NCI-H2171 treated with DMSO at 0.1 percent for 48 hours (cell line): ENCODE measurements at regions not wholly inside any gene's neighbourhood (a gene's known extent, or its start where the extent isn't known, plus 50 kb on each side); places are given as distances from the start of the nearest gene placed in this dataset.

Experiments used
- DNase-seq: peaks from one replicate; lab custom pipeline; 2025; lab: John Stamatoyannopoulos, UW

DNA sequence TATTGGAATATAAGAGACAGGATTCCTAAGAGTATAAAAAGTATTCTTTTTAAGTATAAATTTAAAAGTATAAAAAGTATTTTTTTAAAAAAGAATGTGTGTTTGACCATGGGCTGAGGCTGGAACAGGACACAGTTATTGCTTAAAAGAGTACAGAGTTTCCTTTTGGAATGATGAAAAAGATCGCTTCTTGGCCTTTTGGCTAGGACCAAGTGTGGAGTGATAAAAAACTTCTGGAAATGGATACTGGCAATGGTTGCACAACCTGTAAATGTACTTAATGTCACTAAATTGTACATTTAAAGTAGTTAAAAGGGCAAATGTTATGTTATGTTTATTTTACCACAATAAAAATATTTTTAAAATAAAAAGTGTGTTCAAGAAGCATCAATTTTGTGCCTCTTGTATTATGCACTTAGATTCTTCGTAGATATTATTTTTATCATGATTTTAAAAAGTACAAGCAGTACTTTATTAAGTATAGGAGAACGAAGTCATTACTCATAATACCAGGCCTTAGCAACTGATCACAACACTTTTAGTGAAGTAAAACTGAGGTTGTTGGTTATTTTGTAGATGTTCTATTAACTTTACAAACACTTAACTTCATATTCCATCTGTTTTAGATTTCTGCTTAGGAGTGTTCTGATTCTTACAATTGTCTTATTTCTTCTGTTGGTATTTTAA, 389.1 kb upstream of the ZP4 start:
- DNase-seq = no peak

DNA sequence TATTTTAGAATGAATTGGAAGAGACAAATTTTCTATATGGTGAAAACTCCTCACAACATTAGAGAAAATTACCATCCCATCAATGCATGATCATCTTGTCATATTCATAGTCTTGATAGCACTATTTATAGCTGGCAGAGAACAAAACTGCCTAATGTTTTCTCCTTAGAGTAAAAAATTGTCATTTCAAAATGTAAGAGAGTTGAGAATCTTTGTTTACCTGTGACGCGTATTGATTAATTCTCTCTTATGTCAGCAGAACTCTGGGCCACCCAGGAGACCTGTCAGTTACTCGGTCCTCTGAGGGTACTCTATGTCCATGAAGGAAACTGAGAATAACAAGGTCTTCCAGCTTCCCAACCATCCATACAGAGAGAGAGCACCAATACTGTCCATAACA, 381.4 kb upstream of the ZP4 start:
- DNase-seq = no peak

DNA sequence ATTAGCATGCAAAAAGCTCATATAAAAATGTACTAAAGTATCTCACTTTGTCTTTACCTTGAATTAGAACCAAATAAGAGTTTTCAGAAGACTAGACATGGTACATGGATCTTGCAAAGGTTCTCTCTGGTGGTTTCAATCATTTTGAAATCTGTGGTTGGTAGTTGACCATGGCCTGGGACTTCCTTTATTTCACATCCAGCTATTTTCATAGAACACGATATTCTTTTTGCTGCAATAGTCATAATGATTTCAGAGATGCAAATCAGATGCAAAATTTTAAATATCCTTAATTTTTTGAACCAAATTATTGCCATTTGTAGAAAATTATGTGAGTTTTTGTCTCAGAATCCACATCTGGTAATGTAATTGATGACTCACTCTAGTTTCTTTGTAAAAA, 375.1 kb upstream of the ZP4 start:
- DNase-seq = no peak

DNA sequence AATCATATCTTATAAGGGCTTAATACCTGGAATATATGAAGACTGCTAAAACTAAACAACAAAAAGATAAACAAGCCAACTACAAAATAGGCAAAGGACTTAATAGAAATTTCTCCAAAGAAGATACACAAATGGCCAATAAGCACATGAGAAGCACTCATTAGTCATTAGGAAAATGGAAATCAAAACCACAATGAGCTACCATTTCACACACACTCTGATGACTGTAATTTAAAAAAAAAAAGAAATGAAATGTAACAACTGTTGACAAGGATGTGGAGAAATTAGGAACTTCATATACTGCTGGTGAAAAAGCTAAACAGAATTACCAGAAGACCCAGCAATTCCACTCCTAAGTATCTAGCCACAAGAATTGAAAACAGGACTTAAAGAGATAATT, 374.2 kb upstream of the ZP4 start:
- no peak for DNase-seq

GRCh38 chr1:238258510-238258909, 367.8 kb upstream of the ZP4 start:
- no peak for DNase-seq

- DNase-seq = no peak
These were observed 366.4 kb upstream of the ZP4 start for GRCh38 chr1:238257018-238257621.

DNA sequence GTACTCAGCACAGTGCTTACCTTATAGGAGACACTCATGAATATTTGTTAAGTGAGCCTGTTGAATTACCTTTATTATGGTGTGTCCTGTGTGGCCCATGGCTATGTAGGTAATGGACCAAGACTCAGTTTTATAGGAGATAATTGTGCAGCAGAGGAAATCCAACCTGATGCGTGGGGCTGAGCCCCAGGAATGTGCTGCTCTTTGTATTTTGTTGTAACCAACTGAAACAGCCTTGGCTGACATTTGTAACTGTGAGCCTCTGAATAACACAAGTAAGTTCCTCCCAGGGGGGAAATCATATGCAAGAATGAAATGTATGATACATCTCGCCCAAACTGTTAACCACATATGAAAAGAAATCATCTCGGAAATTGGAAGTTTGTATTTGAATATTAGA, 364.2 kb upstream of the ZP4 start:
- no peak for DNase-seq

DNA sequence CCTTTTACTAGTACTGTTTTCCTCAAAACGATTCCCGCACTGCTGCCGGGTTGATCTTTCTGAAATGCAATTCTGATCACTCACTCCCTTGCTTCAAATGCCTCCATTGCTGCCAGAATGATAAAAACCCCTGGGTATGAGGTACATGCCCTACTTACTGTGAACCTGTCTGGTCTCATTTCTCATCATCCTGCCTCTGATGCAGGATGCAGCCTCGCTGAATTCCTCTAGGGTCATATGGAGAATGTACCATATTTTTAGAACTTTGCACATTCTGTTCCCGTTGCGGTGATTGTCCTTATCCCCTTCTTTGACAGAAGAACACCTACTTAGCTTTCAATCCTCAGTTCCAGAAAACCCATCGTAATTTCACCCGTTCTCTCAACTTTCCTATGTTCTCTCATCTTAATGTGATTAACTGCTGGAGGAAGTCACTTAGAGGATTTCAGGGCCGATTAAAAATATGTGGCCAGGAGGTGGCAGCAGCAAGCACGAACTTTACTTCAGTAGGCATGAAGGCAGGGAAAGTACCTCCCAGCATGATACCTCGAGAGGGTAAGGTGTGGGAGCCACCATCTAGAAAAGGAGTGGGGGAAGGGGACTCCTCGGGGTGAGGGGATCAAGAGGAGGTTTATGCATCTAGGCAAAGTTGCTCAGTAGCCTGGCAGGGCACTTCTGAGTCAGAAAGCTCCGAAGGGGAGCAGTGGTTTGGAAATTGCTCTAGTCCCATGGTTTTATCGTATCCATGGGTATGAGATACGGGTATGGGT, 361.5 kb upstream of the ZP4 start:
- peak; percentile 20 for DNase-seq

GRCh38 chr1:238248356-238248755, 357.6 kb upstream of the ZP4 start:
- no peak for DNase-seq

- DNase-seq = no peak
These were observed 351.5 kb upstream of the ZP4 start for GRCh38 chr1:238242181-238242580.

DNA sequence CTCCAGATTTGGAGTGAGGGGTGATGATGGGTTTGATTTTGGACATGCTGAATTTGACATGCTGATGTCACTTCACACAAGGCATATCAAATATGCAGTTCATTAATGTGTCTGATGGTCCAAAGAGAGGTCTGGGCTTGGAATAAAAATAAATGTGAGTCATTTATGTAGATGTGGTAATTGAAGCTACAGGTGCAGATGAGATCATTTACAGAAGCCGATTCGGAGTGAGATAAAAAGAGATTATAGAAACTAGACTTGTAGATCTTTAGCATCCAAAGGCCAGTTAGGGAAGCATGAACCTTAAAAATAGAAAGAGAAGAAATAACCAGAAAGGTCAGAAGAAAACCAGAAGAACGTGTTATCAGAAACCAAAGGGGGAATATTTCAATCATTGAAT, 350.9 kb upstream of the ZP4 start:
- DNase-seq = no peak

DNA sequence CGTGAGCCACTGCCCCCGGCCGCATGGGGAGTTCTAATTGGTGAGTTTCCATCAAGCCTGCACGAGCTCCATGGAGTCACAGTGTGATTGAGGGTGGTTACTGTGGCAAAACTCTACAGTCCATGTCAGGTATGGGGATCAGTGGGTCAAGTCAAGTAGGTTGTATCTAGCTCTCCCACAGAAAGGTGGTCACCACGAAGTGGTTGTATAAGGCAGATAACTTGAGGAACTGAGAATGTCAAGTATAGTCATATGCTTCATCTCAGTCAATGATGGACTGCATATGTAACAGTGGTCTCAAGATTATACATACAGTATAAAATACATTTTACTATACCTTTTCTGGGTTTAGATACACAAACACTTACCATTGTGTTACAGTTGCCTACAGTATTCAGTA, 348.6 kb upstream of the ZP4 start:
- DNase-seq = no peak

GRCh38 chr1:238233966-238234365, 343.2 kb upstream of the ZP4 start:
- DNase-seq = no peak

DNA sequence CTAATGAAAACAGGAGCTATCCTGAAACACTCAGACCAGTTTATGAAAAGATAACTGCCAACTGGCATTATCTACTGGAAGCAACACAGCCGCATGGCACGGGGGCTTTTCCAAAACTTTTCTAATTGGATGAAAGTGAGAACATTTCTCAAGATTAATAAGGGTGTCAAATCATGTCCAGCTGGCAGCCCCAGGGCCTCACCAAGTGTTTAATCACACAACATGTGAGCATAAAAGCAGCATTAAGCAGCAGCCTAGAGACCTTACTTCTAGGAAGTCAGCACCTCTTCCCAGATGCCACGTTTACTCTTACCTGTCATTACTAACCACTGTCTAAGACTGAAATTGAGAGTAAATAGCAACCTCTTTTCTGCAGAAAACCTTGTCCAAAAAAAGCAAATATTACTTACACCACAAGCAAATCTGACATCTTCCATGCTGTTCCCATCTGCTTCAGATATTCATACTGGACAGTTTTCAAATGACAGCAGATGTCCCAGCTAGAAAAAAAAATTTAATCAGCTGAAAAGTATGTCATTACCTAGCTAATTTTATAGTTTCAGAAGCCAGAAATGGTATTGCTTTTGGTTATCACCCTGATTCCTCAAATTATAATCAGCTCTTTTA, 341.5 kb upstream of the ZP4 start:
- DNase-seq = no peak

- DNase-seq = no peak
These were observed 336.1 kb upstream of the ZP4 start for GRCh38 chr1:238226810-238227209.

- DNase-seq = no peak
These were observed 332.4 kb upstream of the ZP4 start for GRCh38 chr1:238223076-238223640.

GRCh38 chr1:238221738-238222137, 331.0 kb upstream of the ZP4 start:
- DNase-seq = no peak

- no peak for DNase-seq
These were observed 323.7 kb upstream of the ZP4 start for GRCh38 chr1:238214449-238214848.

DNA sequence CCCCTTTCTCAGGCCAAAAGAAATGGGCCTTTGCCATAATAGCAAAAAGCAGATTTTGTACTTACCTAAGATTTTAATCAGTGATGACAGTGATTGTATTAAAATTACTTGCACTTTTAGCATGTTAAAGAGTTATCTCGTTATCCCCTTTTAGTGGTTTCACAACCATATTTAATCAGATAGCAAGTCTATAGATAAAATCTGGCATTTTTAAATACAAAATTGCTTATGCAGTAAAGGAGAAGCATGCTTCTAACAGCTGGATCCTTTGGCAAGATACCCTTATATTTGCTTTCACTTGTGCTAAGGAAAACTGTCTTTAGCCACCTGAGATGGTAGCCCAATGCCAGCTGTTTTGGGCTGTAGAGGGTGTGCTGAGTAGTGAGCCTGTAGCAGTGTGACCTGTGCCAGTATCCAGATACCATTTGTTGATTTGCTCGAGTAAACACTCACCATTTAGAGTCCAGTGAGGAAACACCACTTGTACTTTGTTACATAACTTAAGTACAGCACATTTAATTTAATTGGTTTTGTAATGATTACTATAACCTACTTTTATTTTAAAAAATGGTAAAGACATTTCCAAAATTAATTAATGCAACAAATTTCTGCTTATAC, 314.4 kb upstream of the ZP4 start:
- DNase-seq = no peak

DNA sequence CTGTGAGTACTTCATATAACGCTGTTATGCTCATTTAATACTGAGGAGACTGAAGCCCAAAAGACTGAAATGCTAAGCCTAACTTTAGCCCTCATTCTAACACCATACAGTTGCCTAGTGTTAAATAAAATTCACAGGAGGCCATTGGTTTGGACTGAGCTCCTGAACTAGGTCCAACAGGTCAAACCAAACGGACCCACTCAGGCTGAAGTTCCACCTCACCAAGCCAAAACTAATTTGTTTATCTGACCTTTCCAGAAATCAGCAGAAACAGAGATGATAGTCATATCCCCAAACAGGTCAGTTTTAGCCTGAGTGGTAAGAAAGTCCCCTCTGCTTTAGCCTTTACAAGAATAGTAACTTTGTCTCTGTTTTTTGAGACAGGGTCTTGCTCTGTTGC, 311.3 kb upstream of the ZP4 start:
- no peak for DNase-seq

- no peak for DNase-seq
These were observed 308.6 kb upstream of the ZP4 start for GRCh38 chr1:238199325-238199724.

GRCh38 chr1:238196516-238196915, 305.8 kb upstream of the ZP4 start:
- no peak for DNase-seq
